T-helper 2 cell treated with Interferon-gamma antibody and Interleukin-4, amounts not matched to agents 5 μg/mL and 100 μg/mL, for 36 hours (primary cell): ENCODE measurements at regions not wholly inside any gene's neighbourhood (a gene's known extent, or its start where the extent isn't known, plus 50 kb on each side); places are given as distances from the start of the nearest gene placed in this dataset.

Source experiments
- DNase-seq: peaks from one replicate; pipeline ENCODE4 v3.0.0; 2021; ENCODE audit warnings: low spot score
- H3K27ac Mint-ChIP-seq: one replicate; pipeline ENCODE4 v1.8.0; 2021; ENCODE audit warnings: mild to moderate bottlenecking, mixed read lengths
- H3K27me3 Mint-ChIP-seq: one replicate; pipeline ENCODE4 v1.8.0; 2021; ENCODE audit warnings: low read depth, mixed read lengths
- H3K36me3 Mint-ChIP-seq: one replicate; pipeline ENCODE4 v1.8.0; 2021; ENCODE audit warnings: low read depth, mixed read lengths
- H3K4me1 Mint-ChIP-seq: one replicate; pipeline ENCODE4 v1.8.0; 2021; ENCODE audit warnings: low read depth, mixed read lengths
- H3K4me3 Mint-ChIP-seq: one replicate; pipeline ENCODE4 v1.8.0; 2022; ENCODE audit warnings: mild to moderate bottlenecking, moderate library complexity, mixed read lengths
- H3K9me3 Mint-ChIP-seq: one replicate; pipeline ENCODE4 v1.8.0; 2021; ENCODE audit warnings: mixed read lengths

- H3K27ac Mint-ChIP-seq: no peak overlapping the region
- no peaks in the 10 kb centered on the region for H3K36me3 Mint-ChIP-seq
- H3K4me3 Mint-ChIP-seq: no peak overlapping the region
- peaks cover 15% of the 10 kb centered on the region for H3K9me3 Mint-ChIP-seq
- no peak for DNase-seq
- no peaks in the 10 kb centered on the region for H3K4me1 Mint-ChIP-seq
- peaks cover 5% of the 10 kb centered on the region for H3K27me3 Mint-ChIP-seq
Observed at GRCh38 chr16:17622366-17622765, 151.6 kb upstream of the XYLT1 start.

DNA sequence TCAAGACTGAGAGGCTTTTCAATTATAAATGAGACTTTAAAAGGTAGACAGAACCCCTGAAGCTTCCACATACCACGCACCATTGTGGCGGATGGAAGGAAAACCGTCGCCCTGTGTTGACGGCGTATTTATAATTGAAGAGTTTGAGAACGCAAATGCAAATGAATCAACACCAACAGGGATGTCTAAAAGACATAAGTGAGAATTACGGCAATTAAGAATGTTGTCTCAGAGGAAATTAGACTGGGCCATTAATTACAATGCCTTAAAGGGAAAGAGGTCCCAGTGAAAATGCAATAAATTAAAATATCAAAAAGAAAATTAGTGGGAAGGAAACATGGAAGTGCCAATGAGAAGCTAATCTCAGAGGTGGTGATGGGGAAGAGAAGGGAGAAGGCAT lies 148.5 kb upstream of the XYLT1 start:
- Mint-ChIP-seq H3K36me3 (no peaks in the 10 kb centered on the region), H3K27ac (no peak overlapping the region), H3K4me3 (no peak overlapping the region), H3K27me3 (peaks cover 9% of the 10 kb centered on the region), H3K4me1 (no peaks in the 10 kb centered on the region), H3K9me3 (no peaks in the 10 kb centered on the region)
- no peak for DNase-seq

GRCh38 chr16:17617021-17617552 lies 146.3 kb upstream of the XYLT1 start:
- DNase-seq: no peak
- Mint-ChIP-seq H3K27ac (no peak overlapping the region), H3K4me3 (no peak overlapping the region), H3K9me3 (no peaks in the 10 kb centered on the region), H3K27me3 (peaks cover 12% of the 10 kb centered on the region), H3K36me3 (no peaks in the 10 kb centered on the region), H3K4me1 (no peaks in the 10 kb centered on the region)

DNA sequence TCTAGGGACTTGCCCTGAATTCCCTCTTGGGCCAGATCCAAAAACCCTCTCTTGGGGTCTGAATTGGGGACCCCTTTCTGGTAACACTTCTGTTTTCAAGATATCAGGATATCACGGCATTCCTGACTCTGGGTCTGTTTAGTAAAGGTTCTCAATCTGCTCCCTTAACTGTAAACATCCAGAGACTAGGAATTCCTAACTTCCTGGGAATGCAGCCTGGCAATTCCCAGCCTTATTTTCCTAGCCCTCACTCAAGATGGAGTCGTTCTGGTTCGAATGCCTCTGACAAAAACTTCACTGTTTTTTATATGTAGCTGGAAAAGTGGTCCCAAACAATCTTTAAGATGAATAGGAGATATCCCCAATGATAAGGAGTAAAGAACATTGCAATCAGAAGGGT lies 141.6 kb upstream of the XYLT1 start:
- peaks cover 15% of the 10 kb centered on the region for H3K27me3 Mint-ChIP-seq
- H3K4me1 Mint-ChIP-seq: peaks cover 6% of the 10 kb centered on the region
- no peak for DNase-seq
- no peaks in the 10 kb centered on the region for H3K9me3 Mint-ChIP-seq
- H3K27ac Mint-ChIP-seq: no peak overlapping the region
- no peak overlapping the region for H3K4me3 Mint-ChIP-seq
- no peaks in the 10 kb centered on the region for H3K36me3 Mint-ChIP-seq

DNA sequence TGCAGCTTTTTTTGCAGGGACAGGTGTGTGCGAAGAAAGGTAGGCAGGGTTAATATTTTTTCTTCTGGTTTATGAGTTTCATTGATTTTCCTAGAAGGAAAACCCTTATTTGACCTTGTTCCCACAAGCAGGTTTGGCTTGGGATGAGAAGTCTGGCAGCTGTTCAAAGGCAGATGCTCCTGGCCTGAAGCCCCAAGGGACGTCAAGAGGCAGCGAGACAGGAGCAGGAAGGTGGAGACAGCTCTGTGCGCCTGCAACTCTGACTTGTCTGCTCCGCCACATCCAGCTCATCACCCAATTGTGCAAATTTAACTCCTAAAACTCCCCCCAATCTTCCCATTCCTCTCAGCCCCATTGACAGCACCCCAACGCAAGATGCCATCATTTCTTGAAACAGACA lies 136.8 kb upstream of the XYLT1 start:
- Mint-ChIP-seq H3K27me3 (peaks cover 8% of the 10 kb centered on the region), H3K36me3 (no peaks in the 10 kb centered on the region), H3K4me3 (peak overlapping the region; percentile 5), H3K4me1 (peaks cover 18% of the 10 kb centered on the region), H3K9me3 (no peaks in the 10 kb centered on the region), H3K27ac (no peak overlapping the region)
- DNase-seq: no peak

DNA sequence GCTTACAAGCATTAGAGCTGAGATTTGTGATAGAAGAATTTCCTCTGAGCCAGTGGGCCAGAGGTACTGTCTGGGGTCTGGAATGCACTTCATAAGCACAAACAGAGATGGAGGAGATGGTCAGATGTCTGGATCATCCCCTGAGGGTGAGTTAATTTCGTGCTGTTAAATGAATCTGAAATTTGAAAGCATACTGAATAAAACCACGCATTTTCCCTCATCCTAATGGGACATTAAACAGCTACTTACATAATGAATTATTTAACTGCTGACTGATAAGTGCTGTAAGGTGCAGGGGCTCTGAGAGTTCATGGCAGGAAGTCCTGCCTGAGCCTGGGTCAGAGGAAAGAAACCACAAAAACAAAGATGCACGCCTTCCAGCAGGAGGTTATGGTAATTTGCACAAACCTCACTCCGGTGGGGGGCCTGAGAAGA lies 136.3 kb upstream of the XYLT1 start:
- Mint-ChIP-seq H3K4me1 (peaks cover 18% of the 10 kb centered on the region), H3K9me3 (no peaks in the 10 kb centered on the region), H3K27me3 (peaks cover 8% of the 10 kb centered on the region), H3K4me3 (peak overlapping the region; percentile 5), H3K27ac (peak overlapping the region; percentile 36), H3K36me3 (no peaks in the 10 kb centered on the region)
- no peak for DNase-seq

- Mint-ChIP-seq H3K36me3 (no peaks in the 10 kb centered on the region), H3K9me3 (peaks cover 1% of the 10 kb centered on the region), H3K4me3 (no peak overlapping the region), H3K4me1 (peaks cover 18% of the 10 kb centered on the region), H3K27me3 (peaks cover 8% of the 10 kb centered on the region), H3K27ac (no peak overlapping the region)
- no peak for DNase-seq
Observed at GRCh38 chr16:17606460-17606859, 135.7 kb upstream of the XYLT1 start.

DNA sequence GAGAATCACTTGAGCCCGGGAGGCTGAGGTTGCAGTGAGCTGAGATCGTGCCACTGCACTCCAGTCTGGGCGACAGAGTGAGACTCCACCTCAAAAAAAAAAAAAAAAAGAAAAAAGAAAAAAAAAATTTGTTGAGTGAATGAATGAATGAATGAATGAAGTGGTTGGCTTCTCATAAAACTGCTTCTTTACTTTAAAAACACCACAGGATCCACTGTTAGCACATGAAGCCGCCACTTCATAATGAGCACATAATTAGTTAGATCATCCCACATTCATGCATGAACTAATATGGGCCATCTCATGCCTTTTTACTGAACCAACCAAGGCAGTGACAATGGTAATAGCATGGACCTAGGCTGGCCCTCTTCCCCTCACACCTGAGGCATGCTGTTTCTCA lies 135.0 kb upstream of the XYLT1 start:
- H3K4me1 Mint-ChIP-seq: peaks cover 18% of the 10 kb centered on the region
- H3K27ac Mint-ChIP-seq: no peak overlapping the region

GRCh38 chr16:17603626-17604025 lies 132.9 kb upstream of the XYLT1 start:
- no peak for DNase-seq
- no peak overlapping the region for H3K4me3 Mint-ChIP-seq
- H3K9me3 Mint-ChIP-seq: peaks cover 20% of the 10 kb centered on the region
- H3K27me3 Mint-ChIP-seq: peaks cover 6% of the 10 kb centered on the region
- peaks cover 18% of the 10 kb centered on the region for H3K4me1 Mint-ChIP-seq
- H3K36me3 Mint-ChIP-seq: no peaks in the 10 kb centered on the region
- H3K27ac Mint-ChIP-seq: no peak overlapping the region

More for the DNA sequence above, 135.0 kb upstream of the XYLT1 start:
- no peak for DNase-seq
- Mint-ChIP-seq H3K9me3 (peaks cover 8% of the 10 kb centered on the region), H3K4me3 (no peak overlapping the region), H3K27me3 (peaks cover 8% of the 10 kb centered on the region), H3K36me3 (no peaks in the 10 kb centered on the region)

- no peak for DNase-seq
- H3K4me1 Mint-ChIP-seq: peaks cover 15% of the 10 kb centered on the region
- peaks cover 29% of the 10 kb centered on the region for H3K9me3 Mint-ChIP-seq
- H3K27me3 Mint-ChIP-seq: no peaks in the 10 kb centered on the region
- no peak overlapping the region for H3K4me3 Mint-ChIP-seq
- no peaks in the 10 kb centered on the region for H3K36me3 Mint-ChIP-seq
- no peak overlapping the region for H3K27ac Mint-ChIP-seq
Observed at GRCh38 chr16:17602678-17603077, 131.9 kb upstream of the XYLT1 start.

GRCh38 chr16:17598968-17599367 lies 128.2 kb upstream of the XYLT1 start:
- Mint-ChIP-seq H3K36me3 (peaks cover 1% of the 10 kb centered on the region), H3K27me3 (no peaks in the 10 kb centered on the region), H3K4me1 (no peaks in the 10 kb centered on the region), H3K4me3 (no peak overlapping the region), H3K27ac (no peak overlapping the region), H3K9me3 (peaks cover 38% of the 10 kb centered on the region)
- DNase-seq: no peak

DNA sequence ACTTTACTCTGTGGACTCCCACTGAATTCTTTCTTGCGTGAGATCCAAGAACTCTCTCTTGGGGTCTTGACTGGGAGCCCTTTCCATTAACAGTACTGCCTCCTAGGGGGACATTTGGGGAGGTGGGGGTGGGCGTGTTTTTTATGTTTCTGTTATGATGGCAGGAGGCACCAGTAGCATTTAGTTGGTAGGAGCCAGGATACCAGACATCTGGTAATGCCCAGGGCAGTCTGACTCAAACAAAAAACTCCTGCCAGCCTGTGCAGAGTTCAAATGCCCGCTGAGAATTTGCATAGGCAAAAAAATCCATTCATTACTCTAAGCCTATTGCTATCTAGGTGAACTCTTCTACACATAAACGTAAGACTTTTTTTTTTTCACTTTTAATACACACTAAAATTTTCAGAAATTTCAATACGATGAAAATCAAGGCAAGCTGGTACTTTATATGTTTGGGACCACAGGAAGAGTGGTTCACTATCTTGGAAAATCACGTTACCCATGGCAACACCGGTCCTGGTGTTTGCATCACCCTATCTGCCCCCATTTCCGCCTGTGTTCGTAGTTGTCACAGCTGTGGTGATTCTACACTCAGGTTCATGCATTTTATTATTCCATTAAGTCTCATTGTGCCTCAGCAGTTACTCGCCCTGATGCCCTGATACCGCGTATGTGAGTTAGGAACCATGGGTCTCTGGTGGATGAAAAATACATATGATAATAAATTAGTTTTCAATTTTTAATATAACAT lies 121.1 kb upstream of the XYLT1 start:
- no peaks in the 10 kb centered on the region for H3K27me3 Mint-ChIP-seq

GRCh38 chr16:17590711-17591654 lies 120.2 kb upstream of the XYLT1 start:
- H3K27me3 Mint-ChIP-seq: no peaks in the 10 kb centered on the region
- DNase-seq: peak; percentile 85
- peaks cover 16% of the 10 kb centered on the region for H3K4me1 Mint-ChIP-seq
- H3K4me3 Mint-ChIP-seq: peak overlapping the region; percentile 65
- peak overlapping the region; percentile 93 for H3K27ac Mint-ChIP-seq
- H3K36me3 Mint-ChIP-seq: peaks cover 7% of the 10 kb centered on the region
- H3K9me3 Mint-ChIP-seq: peaks cover 11% of the 10 kb centered on the region

More for the DNA sequence above, 121.1 kb upstream of the XYLT1 start:
- Mint-ChIP-seq H3K36me3 (peaks cover 7% of the 10 kb centered on the region), H3K27ac (peak overlapping the region; percentile 93), H3K9me3 (peaks cover 10% of the 10 kb centered on the region), H3K4me3 (peak overlapping the region; percentile 65), H3K4me1 (peaks cover 16% of the 10 kb centered on the region)
- peak; percentile 23 for DNase-seq

DNA sequence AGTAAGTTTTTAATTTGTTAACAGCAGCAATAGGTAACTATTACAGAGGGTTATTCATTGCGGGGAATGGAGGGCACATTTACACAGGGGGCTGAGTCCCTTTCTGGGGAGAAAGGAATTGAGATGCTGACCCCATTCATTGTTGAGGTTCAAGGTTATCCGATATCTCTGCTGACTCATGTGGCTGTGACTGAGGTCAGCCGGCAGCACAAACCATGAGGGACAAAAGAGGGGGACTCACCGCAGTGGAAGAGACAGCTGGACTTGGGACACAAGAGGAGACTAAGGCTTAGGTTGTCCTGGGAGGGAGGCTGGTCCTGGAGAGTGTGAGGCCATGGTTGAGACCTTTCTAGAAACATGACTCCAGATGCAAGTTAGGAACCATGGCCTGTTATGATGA lies 119.1 kb upstream of the XYLT1 start:
- Mint-ChIP-seq H3K27ac (peak overlapping the region; percentile 52), H3K36me3 (peaks cover 11% of the 10 kb centered on the region), H3K4me1 (peaks cover 16% of the 10 kb centered on the region), H3K4me3 (no peak overlapping the region), H3K9me3 (peaks cover 20% of the 10 kb centered on the region), H3K27me3 (no peaks in the 10 kb centered on the region)
- no peak for DNase-seq
